ENCODE measurements at regions not wholly inside any gene's neighbourhood (a gene's known extent, or its start where the extent isn't known, plus 50 kb on each side); places are given as distances from the start of the nearest gene placed in this dataset.

GRCh38 chr6:44575644-44576043 is 188.1 kb downstream of the CDC5L start:
- TF ChIP-seq RAD21 (IDR thresholded peaks at IDR 0.05; ENCODE audit: low read depth) = no peak
- no peak for TF ChIP-seq USF1 (IDR thresholded peaks at IDR 0.05)
- no peak for TF ChIP-seq TEAD4 (IDR thresholded peaks at IDR 0.05)
- TF ChIP-seq REST (IDR thresholded peaks at IDR 0.05; ENCODE audit: low read depth) = no peak

DNA sequence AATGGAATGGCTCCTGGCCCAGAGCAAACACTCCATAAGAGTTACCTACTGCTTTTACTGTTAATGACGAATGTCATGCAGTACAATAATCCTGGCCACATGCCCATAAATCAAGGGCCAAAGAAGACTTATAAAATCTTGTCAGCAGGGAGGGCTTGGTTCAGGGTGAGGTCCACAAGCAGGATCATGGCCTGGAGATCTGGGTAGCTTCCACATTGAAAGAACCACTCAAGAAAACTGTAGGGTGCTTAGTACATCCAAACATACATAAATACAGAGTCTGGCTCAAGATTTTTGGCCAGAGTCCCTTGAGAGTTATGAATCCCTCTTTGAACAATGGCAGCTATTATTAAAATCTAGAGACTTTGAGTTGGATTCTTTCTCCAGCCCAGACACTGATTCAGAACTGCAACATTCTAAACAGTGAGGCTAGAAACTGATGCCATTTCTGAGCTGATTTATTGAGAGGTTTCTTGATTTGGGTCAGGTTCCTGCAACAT is 188.7 kb downstream of the CDC5L start:
- TF ChIP-seq CREB1 (IDR thresholded peaks at IDR 0.05; ENCODE audit: low read depth) (no peak), EP300 (IDR thresholded peaks at IDR 0.05; ENCODE audit: borderline replicate concordance) (no peak), RAD21 (IDR thresholded peaks at IDR 0.05; ENCODE audit: low read depth) (no peak), TAF1 (IDR thresholded peaks at IDR 0.05; ENCODE audit: low read depth) (no peak), REST (IDR thresholded peaks at IDR 0.05; ENCODE audit: low read depth) (no peak), USF1 (IDR thresholded peaks at IDR 0.05) (no peak), MAX (IDR thresholded peaks at IDR 0.05) (no peak)

DNA sequence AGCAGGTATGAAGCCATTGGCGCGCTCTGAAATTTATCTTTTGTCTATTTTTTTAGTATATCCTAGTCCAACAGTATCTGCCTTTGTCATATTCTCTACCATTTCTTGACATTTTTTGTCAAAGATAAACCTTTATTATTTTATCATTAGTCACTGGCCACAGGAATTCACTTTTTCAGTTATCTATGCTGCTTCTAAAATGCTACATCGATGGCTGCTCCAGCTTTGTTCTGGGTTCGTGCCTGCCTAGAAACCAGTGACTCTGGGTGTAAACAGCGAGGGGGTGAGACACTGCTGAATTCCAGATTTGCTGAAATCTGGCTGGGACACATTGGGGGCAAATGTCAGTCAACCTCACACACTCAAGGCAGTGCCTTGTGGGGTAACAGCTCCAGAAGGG is 193.4 kb downstream of the CDC5L start:
- TF ChIP-seq YY1 (IDR thresholded peaks at IDR 0.05; ENCODE audit: low read depth) = no peak
- no peak for TF ChIP-seq REST (IDR thresholded peaks at IDR 0.05; ENCODE audit: low read depth)
- no peak for TF ChIP-seq ZBTB7A (IDR thresholded peaks at IDR 0.05; ENCODE audit: low read depth)
- TF ChIP-seq CREB1 (IDR thresholded peaks at IDR 0.05; ENCODE audit: low read depth) = no peak
- no peak for TF ChIP-seq TAF1 (IDR thresholded peaks at IDR 0.05; ENCODE audit: low read depth)
- TF ChIP-seq RAD21 (IDR thresholded peaks at IDR 0.05; ENCODE audit: low read depth) = no peak

- no peak for TF ChIP-seq MAX (IDR thresholded peaks at IDR 0.05)
- no peak for TF ChIP-seq EP300 (IDR thresholded peaks at IDR 0.05; ENCODE audit: borderline replicate concordance)
- no peak for TF ChIP-seq TEAD4 (IDR thresholded peaks at IDR 0.05)
- TF ChIP-seq EGR1 (IDR thresholded peaks at IDR 0.05) = no peak
- no peak for TF ChIP-seq TCF12 (IDR thresholded peaks at IDR 0.05; ENCODE audit: low read depth)
- no peak for TF ChIP-seq USF1 (IDR thresholded peaks at IDR 0.05)
Observed at GRCh38 chr6:44582930-44583329, 195.4 kb downstream of the CDC5L start.

- TF ChIP-seq CEBPB (IDR thresholded peaks at IDR 0.05) (no peak), REST (IDR thresholded peaks at IDR 0.05; ENCODE audit: low read depth) (no peak), TAF1 (IDR thresholded peaks at IDR 0.05; ENCODE audit: low read depth) (no peak), CREB1 (IDR thresholded peaks at IDR 0.05; ENCODE audit: low read depth) (no peak), TCF12 (IDR thresholded peaks at IDR 0.05; ENCODE audit: low read depth) (no peak), USF1 (IDR thresholded peaks at IDR 0.05) (no peak), ZBTB7A (IDR thresholded peaks at IDR 0.05; ENCODE audit: low read depth) (no peak), YY1 (IDR thresholded peaks at IDR 0.05; ENCODE audit: low read depth) (no peak), FOXM1 (IDR thresholded peaks at IDR 0.05; ENCODE audit: borderline replicate concordance, low read depth) (no peak), NFIC (IDR thresholded peaks at IDR 0.05) (no peak), EGR1 (IDR thresholded peaks at IDR 0.05) (no peak), EP300 (IDR thresholded peaks at IDR 0.05; ENCODE audit: borderline replicate concordance) (no peak), MAX (IDR thresholded peaks at IDR 0.05) (no peak), TEAD4 (IDR thresholded peaks at IDR 0.05) (no peak)
Observed at GRCh38 chr6:44590471-44590870, 203.0 kb downstream of the CDC5L start.
